ENCODE measurements at regions not wholly inside any gene's neighbourhood (a gene's known extent, or its start where the extent isn't known, plus 50 kb on each side); places are given as distances from the start of the nearest gene placed in this dataset.

DNA sequence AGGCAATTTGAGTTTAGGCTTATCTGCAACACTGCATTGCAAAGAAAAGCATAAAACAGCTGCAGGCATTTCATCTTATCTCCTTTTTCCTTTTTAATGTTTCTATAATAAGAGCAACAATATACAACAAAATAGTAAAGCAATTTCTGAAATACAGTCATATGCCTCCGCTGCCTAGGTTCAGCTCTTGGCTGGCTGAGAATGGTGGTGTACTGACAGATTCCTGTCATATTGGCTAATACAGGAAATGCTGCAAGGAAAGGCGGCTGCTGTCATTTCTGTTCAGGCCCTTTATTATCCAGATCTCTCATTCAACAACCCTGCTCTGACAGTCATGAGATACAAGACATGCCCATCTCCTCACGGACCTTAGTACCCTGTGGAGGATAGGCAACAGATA, 677.0 kb downstream of the TAF11L14 start:
- no peak overlapping the region for H3K4me3 Mint-ChIP-seq
- H3K9me3 Mint-ChIP-seq = no peaks in the 10 kb centered on the region
- Histone ChIP-seq H3K4me3 (ENCODE audit: control insufficient read depth in 1 of 2, extremely low read depth in 1 of 2, low read length in 1 of 2) (no peak overlapping the region), H3K36me3 (ENCODE audit: control insufficient read depth in 2 of 2, extremely low read depth in 1 of 2, insufficient read depth in 1 of 2, low read length in 1 of 2) (no peaks in the 10 kb centered on the region), H3K27ac (ENCODE audit: low read length) (no peak overlapping the region), H3K4me1 (ENCODE audit: control insufficient read depth in 1 of 2, extremely low read depth in 1 of 2, insufficient read depth in 2 of 2, low read length in 2 of 2) (no peaks in the 10 kb centered on the region), H3K27me3 (replicated peaks in 1 of 2; ENCODE audit: control insufficient read depth in 2 of 2, extremely low read depth in 1 of 2, insufficient read depth in 2 of 2, low read length in 1 of 2) (no peaks in the 10 kb centered on the region), H3K9me3 (no peaks in the 10 kb centered on the region)
- DNase-seq = no peak
- H3K4me1 Mint-ChIP-seq = no peaks in the 10 kb centered on the region
- WGBS (ENCODE audit: insufficient coverage) = no CpG with 5 or more reads among the region's 3 CpGs
- ATAC-seq (replicated peaks in 1 of 4) = no peak
- CTCF ChIA-PET = no interaction called here
- POLR2A ChIA-PET = no interaction called here
- no peaks in the 10 kb centered on the region for H3K27me3 Mint-ChIP-seq
- H3K27ac Mint-ChIP-seq = no peak overlapping the region
- no peaks in the 10 kb centered on the region for H3K36me3 Mint-ChIP-seq

DNA sequence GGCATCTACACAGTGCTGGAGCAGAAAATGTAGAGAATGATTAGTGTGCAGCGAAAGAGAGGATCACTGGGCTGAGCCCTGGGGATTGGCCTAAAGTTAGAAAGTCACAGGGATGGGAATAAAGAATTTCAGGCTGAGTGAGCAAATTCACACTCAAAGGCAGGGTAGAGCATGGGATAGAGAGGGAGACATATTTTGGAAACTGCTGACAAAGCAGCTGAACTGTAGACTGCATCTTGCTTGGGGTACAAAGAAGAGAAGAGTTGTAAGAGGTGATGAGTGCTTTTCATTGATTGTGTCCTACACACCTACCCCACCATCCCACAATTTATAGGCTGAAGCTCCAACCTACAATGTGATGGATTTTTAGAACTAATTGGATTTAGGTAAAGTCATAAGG, 677.8 kb downstream of the TAF11L14 start:
- POLR2A ChIA-PET = no interaction called here
- CTCF ChIA-PET = interaction anchor here in 1 of 2 donors (0.7 kb wide), 1 partner anchor 8 kb away, joined by 3 read pairs; no protein-coding TSS in a partner anchor
- Mint-ChIP-seq H3K27ac (no peak overlapping the region), H3K36me3 (no peaks in the 10 kb centered on the region), H3K4me3 (no peak overlapping the region), H3K27me3 (no peaks in the 10 kb centered on the region), H3K4me1 (no peaks in the 10 kb centered on the region), H3K9me3 (no peaks in the 10 kb centered on the region)
- DNase-seq (no peak), ATAC-seq (replicated peaks in 1 of 4) (no peak)
- H3K27ac ChIP-seq (ENCODE audit: low read length) = no peak overlapping the region
- H3K9me3 ChIP-seq = no peaks in the 10 kb centered on the region
- H3K27me3 ChIP-seq (replicated peaks in 1 of 2; ENCODE audit: control insufficient read depth in 2 of 2, extremely low read depth in 1 of 2, insufficient read depth in 2 of 2, low read length in 1 of 2) = no peaks in the 10 kb centered on the region
- 50% methylated on average over 1 of the region's 1 CpG for WGBS (ENCODE audit: insufficient coverage)
- no peaks in the 10 kb centered on the region for H3K4me1 ChIP-seq (ENCODE audit: control insufficient read depth in 1 of 2, extremely low read depth in 1 of 2, insufficient read depth in 2 of 2, low read length in 2 of 2)
- H3K36me3 ChIP-seq (ENCODE audit: control insufficient read depth in 2 of 2, extremely low read depth in 1 of 2, insufficient read depth in 1 of 2, low read length in 1 of 2) = no peaks in the 10 kb centered on the region
- H3K4me3 ChIP-seq (ENCODE audit: control insufficient read depth in 1 of 2, extremely low read depth in 1 of 2, low read length in 1 of 2) = no peak overlapping the region

DNA sequence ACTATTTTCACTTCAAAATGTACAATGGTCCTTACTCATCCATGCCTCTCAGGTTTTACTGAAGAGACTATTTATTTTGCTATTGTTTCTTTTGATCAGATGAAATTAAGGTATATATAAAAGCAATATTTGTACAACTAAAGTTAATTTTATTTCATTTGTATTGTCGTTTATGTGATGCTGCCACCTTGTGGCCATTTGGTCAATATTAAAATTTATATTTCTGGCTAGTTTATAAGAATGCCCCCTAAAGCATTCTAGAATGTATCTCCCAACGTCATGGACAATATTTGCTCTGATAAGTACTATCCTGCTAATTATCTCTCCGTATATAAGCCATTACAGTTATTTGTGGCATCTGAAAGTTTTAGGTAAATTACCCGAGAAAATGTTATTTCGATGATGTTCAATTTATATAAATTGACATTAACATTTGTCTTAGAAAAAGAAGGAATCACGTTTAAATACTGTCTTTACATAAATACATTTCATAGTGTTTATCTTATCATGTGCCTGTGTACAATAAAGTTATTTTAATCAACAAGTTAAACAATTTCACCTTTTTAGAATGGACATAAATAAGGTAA, 680.0 kb downstream of the TAF11L14 start:
- Histone ChIP-seq H3K4me1 (ENCODE audit: control insufficient read depth in 1 of 2, extremely low read depth in 1 of 2, insufficient read depth in 2 of 2, low read length in 2 of 2) (no peaks in the 10 kb centered on the region), H3K27ac (ENCODE audit: low read length) (no peak overlapping the region), H3K9me3 (no peaks in the 10 kb centered on the region), H3K4me3 (ENCODE audit: control insufficient read depth in 1 of 2, extremely low read depth in 1 of 2, low read length in 1 of 2) (no peak overlapping the region), H3K36me3 (ENCODE audit: control insufficient read depth in 2 of 2, extremely low read depth in 1 of 2, insufficient read depth in 1 of 2, low read length in 1 of 2) (no peaks in the 10 kb centered on the region), H3K27me3 (replicated peaks in 1 of 2; ENCODE audit: control insufficient read depth in 2 of 2, extremely low read depth in 1 of 2, insufficient read depth in 2 of 2, low read length in 1 of 2) (no peaks in the 10 kb centered on the region)
- Mint-ChIP-seq H3K4me3 (no peak overlapping the region), H3K4me1 (no peaks in the 10 kb centered on the region), H3K36me3 (no peaks in the 10 kb centered on the region), H3K27me3 (no peaks in the 10 kb centered on the region), H3K9me3 (no peaks in the 10 kb centered on the region), H3K27ac (no peak overlapping the region)
- WGBS (ENCODE audit: insufficient coverage) = no CpG with 5 or more reads among the region's 6 CpGs
- DNase-seq (peak in 1 of 35 experiments; percentile 6), ATAC-seq (replicated peaks in 1 of 4) (no peak)
- POLR2A ChIA-PET = no interaction called here
- CTCF ChIA-PET = no interaction called here

DNA sequence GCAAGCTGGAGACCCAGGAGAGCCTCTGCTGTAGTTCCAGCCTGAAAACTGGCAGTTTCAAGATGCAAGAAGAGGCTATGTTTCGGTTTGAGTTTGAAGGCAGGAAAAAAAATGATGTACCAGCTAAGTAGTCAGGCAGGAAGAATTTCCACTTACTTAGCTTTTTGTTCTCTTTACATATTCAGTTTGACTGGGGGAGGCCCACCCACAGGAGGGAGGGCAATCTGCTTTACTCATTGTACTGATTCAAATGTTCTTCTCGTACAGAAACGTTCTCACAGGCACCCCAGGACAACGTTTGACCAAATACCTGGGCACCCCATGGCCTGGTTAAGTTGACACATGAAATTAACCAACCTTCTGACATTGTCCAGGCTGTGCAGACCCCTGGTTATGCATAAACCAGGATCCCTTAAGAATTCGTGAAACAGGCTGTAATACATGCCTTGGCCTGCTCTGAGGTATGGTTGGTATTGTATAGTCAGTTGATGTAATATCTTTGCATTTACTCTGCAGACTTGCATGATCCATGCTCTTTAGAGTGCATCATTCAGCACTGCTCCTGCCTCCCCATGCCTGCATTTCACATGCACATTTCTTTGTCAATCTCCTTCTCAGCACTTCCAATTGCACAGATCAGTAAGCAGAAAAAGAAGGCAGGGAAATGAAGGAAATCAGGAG, 687.1 kb downstream of the TAF11L14 start:
- Histone ChIP-seq H3K4me3 (ENCODE audit: control insufficient read depth in 1 of 2, extremely low read depth in 1 of 2, low read length in 1 of 2) (no peak overlapping the region), H3K4me1 (ENCODE audit: control insufficient read depth in 1 of 2, extremely low read depth in 1 of 2, insufficient read depth in 2 of 2, low read length in 2 of 2) (no peaks in the 10 kb centered on the region), H3K9me3 (no peaks in the 10 kb centered on the region), H3K27ac (ENCODE audit: low read length) (no peak overlapping the region), H3K27me3 (replicated peaks in 1 of 2; ENCODE audit: control insufficient read depth in 2 of 2, extremely low read depth in 1 of 2, insufficient read depth in 2 of 2, low read length in 1 of 2) (no peaks in the 10 kb centered on the region), H3K36me3 (ENCODE audit: control insufficient read depth in 2 of 2, extremely low read depth in 1 of 2, insufficient read depth in 1 of 2, low read length in 1 of 2) (no peaks in the 10 kb centered on the region)
- 45% methylated on average over 3 of the region's 5 CpGs for WGBS (ENCODE audit: insufficient coverage)
- Mint-ChIP-seq H3K9me3 (peaks cover 0 to 8% (median 6%) of the 10 kb centered on the region in 3 donors), H3K4me1 (no peaks in the 10 kb centered on the region), H3K4me3 (no peak overlapping the region), H3K27ac (no peak overlapping the region), H3K36me3 (no peaks in the 10 kb centered on the region), H3K27me3 (no peaks in the 10 kb centered on the region)
- POLR2A ChIA-PET = no interaction called here
- CTCF ChIA-PET = no interaction called here
- no peak for DNase-seq
- ATAC-seq (replicated peaks in 1 of 4) = no peak

DNA sequence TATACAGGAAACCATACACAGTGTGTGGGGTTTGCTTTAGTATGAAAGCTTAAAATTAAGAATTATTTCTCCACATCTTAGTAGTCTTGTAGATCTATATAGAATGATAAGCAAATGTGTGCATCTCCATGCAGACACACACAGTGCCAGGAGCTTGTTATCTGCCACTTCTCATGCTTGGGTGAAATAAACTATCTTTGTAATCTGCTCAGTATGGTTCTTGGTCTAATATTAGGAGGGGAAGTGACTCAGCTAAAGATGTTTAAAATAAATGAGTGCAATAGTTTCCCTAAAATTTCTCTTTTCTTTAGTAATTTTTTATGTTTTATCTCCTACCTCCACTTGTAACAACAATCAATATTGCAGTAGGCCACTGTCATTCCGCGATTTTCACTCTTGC, 689.6 kb downstream of the TAF11L14 start:
- WGBS (ENCODE audit: insufficient coverage) = no CpG with 5 or more reads among the region's 2 CpGs
- Mint-ChIP-seq H3K4me3 (no peak overlapping the region), H3K27ac (no peak overlapping the region), H3K36me3 (no peaks in the 10 kb centered on the region), H3K9me3 (peaks cover 0 to 8% (median 6%) of the 10 kb centered on the region in 3 donors), H3K27me3 (no peaks in the 10 kb centered on the region), H3K4me1 (no peaks in the 10 kb centered on the region)
- no peak for DNase-seq
- Histone ChIP-seq H3K27me3 (replicated peaks in 1 of 2; ENCODE audit: control insufficient read depth in 2 of 2, extremely low read depth in 1 of 2, insufficient read depth in 2 of 2, low read length in 1 of 2) (no peaks in the 10 kb centered on the region), H3K4me1 (ENCODE audit: control insufficient read depth in 1 of 2, extremely low read depth in 1 of 2, insufficient read depth in 2 of 2, low read length in 2 of 2) (no peaks in the 10 kb centered on the region), H3K36me3 (ENCODE audit: control insufficient read depth in 2 of 2, extremely low read depth in 1 of 2, insufficient read depth in 1 of 2, low read length in 1 of 2) (no peaks in the 10 kb centered on the region), H3K9me3 (no peaks in the 10 kb centered on the region), H3K27ac (ENCODE audit: low read length) (no peak overlapping the region), H3K4me3 (ENCODE audit: control insufficient read depth in 1 of 2, extremely low read depth in 1 of 2, low read length in 1 of 2) (no peak overlapping the region)
- CTCF ChIA-PET = interaction anchor here in 1 of 2 donors (0.6 kb wide), 1 partner anchor 329 kb away, joined by 3 read pairs; no protein-coding TSS in a partner anchor
- no peak for ATAC-seq (replicated peaks in 1 of 4)
- POLR2A ChIA-PET = no interaction called here

DNA sequence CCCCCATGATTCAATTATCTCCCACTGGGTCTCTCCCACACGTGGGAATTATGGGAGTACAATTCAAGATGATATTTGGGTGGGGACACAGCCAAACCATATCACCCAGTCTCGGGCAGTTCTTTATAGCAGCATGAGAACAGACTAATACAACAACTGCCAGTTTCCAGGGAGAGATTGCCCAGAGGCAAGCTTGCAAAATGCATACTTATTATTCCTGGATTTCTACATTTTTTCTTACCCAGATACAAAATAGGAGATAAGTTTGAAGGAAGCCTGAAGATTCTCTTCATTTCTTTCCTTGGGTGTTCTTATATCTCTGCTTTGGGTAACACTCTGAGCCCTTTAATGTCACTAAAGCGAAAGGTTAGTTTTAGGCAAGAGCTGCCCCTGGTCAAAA, 691.2 kb downstream of the TAF11L14 start:
- ChIA-PET CTCF (no interaction called here), POLR2A (no interaction called here)
- peaks cover 0 to 8% (median 6%) of the 10 kb centered on the region in 3 donors for H3K9me3 Mint-ChIP-seq
- no peaks in the 10 kb centered on the region for H3K9me3 ChIP-seq
- no peak overlapping the region for H3K27ac ChIP-seq (ENCODE audit: low read length)
- H3K4me3 ChIP-seq (ENCODE audit: control insufficient read depth in 1 of 2, extremely low read depth in 1 of 2, low read length in 1 of 2) = no peak overlapping the region
- H3K27me3 Mint-ChIP-seq = no peaks in the 10 kb centered on the region
- no peaks in the 10 kb centered on the region for H3K4me1 ChIP-seq (ENCODE audit: control insufficient read depth in 1 of 2, extremely low read depth in 1 of 2, insufficient read depth in 2 of 2, low read length in 2 of 2)
- ATAC-seq (replicated peaks in 1 of 4) = no peak
- no peaks in the 10 kb centered on the region for H3K27me3 ChIP-seq (replicated peaks in 1 of 2; ENCODE audit: control insufficient read depth in 2 of 2, extremely low read depth in 1 of 2, insufficient read depth in 2 of 2, low read length in 1 of 2)
- H3K36me3 Mint-ChIP-seq = no peaks in the 10 kb centered on the region
- H3K36me3 ChIP-seq (ENCODE audit: control insufficient read depth in 2 of 2, extremely low read depth in 1 of 2, insufficient read depth in 1 of 2, low read length in 1 of 2) = no peaks in the 10 kb centered on the region
- H3K4me3 Mint-ChIP-seq = no peak overlapping the region
- no peak for DNase-seq
- 100% methylated on average over 1 of the region's 3 CpGs for WGBS (ENCODE audit: insufficient coverage)
- H3K4me1 Mint-ChIP-seq = no peaks in the 10 kb centered on the region
- H3K27ac Mint-ChIP-seq = no peak overlapping the region

DNA sequence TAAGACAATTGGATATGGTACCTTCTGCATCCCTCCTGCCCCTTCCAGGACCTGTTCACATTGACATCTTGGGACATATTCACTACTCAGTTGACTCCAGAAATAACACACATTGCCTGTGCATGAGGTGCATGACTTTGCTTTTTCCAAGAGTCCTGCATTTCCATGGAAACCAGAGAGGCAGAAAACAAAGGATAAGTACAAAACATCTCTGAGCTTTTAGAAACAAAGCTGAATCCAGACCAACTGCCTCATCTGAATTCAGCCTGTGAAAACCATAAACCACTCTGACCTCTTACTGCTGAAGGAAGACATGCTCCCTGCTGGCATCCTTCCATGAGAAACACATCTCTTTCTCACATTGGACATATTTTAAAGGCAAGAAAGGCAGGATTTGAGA, 695.1 kb downstream of the TAF11L14 start:
- H3K4me1 ChIP-seq (ENCODE audit: control insufficient read depth in 1 of 2, extremely low read depth in 1 of 2, insufficient read depth in 2 of 2, low read length in 2 of 2) = no peaks in the 10 kb centered on the region
- Mint-ChIP-seq H3K9me3 (peaks cover 0 to 13% (median 4%) of the 10 kb centered on the region in 3 donors), H3K36me3 (no peaks in the 10 kb centered on the region), H3K27ac (no peak overlapping the region), H3K4me1 (no peaks in the 10 kb centered on the region), H3K27me3 (no peaks in the 10 kb centered on the region), H3K4me3 (no peak overlapping the region)
- no peak overlapping the region for H3K4me3 ChIP-seq (ENCODE audit: control insufficient read depth in 1 of 2, extremely low read depth in 1 of 2, low read length in 1 of 2)
- ATAC-seq (replicated peaks in 1 of 4) = no peak
- ChIA-PET CTCF (no interaction called here), POLR2A (no interaction called here)
- H3K27ac ChIP-seq (ENCODE audit: low read length) = no peak overlapping the region
- no peak for DNase-seq
- H3K36me3 ChIP-seq (ENCODE audit: control insufficient read depth in 2 of 2, extremely low read depth in 1 of 2, insufficient read depth in 1 of 2, low read length in 1 of 2) = no peaks in the 10 kb centered on the region
- H3K27me3 ChIP-seq (replicated peaks in 1 of 2; ENCODE audit: control insufficient read depth in 2 of 2, extremely low read depth in 1 of 2, insufficient read depth in 2 of 2, low read length in 1 of 2) = no peaks in the 10 kb centered on the region
- no peaks in the 10 kb centered on the region for H3K9me3 ChIP-seq

All from T-cell (primary cell).